Fibroblast of the aortic adventitia (primary cell): ENCODE measurements at regions not wholly inside any gene's neighbourhood (a gene's known extent, or its start where the extent isn't known, plus 50 kb on each side); places are given as distances from the start of the nearest gene placed in this dataset.

ENCODE experiments used
- DNase-seq: peaks from one replicate; pipeline ENCODE4 v3.0.0-alpha.2; 2010; ENCODE audit warnings: low read depth
- H3K4me3 ChIP-seq: 2 replicates; pipeline ENCODE4 v1.5.1; 2011; ENCODE audit warnings: low read depth, mild to moderate bottlenecking, control low read depth, low read length, moderate library complexity
- TF ChIP-seq, protein P1 (sequence below): IDR thresholded peaks from 2 replicates; pipeline ENCODE4 v1.5.1; 2011; ENCODE audit warnings: mild to moderate bottlenecking, low read length, control low read depth, inconsistent platforms; ENCODE audit not compliant: insufficient read depth

DNA sequence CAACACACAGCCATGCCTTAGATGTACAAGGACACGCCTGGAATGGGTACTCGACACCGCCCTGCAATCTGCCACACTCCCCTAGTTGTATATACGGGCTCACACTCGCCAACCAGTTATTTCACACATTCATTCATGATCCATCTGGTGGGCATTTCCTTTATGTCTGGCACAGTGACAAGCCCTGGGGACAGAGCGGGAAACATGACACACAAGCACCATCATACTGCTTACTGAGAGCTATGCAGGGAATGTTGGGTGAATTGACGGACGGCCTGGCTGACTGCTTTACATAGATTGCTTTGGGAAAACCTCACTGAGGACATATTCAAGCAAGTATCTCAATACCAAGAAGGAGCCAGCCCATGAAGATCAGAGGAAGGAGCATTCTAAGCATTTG lies 448.0 kb upstream of the SPRED2 start:
- TF ChIP-seq, protein P1, sequence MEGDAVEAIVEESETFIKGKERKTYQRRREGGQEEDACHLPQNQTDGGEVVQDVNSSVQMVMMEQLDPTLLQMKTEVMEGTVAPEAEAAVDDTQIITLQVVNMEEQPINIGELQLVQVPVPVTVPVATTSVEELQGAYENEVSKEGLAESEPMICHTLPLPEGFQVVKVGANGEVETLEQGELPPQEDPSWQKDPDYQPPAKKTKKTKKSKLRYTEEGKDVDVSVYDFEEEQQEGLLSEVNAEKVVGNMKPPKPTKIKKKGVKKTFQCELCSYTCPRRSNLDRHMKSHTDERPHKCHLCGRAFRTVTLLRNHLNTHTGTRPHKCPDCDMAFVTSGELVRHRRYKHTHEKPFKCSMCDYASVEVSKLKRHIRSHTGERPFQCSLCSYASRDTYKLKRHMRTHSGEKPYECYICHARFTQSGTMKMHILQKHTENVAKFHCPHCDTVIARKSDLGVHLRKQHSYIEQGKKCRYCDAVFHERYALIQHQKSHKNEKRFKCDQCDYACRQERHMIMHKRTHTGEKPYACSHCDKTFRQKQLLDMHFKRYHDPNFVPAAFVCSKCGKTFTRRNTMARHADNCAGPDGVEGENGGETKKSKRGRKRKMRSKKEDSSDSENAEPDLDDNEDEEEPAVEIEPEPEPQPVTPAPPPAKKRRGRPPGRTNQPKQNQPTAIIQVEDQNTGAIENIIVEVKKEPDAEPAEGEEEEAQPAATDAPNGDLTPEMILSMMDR: no peak
- H3K4me3 ChIP-seq: no peak overlapping the region
- no peak for DNase-seq

- TF ChIP-seq, protein P1: no peak
Observed at GRCh38 chr2:65878011-65878340, 445.6 kb upstream of the SPRED2 start.

GRCh38 chr2:65877331-65878010 lies 445.1 kb upstream of the SPRED2 start:
- no peak overlapping the region for H3K4me3 ChIP-seq
- TF ChIP-seq, protein P1: no peak
- peak; percentile 13 for DNase-seq

More at GRCh38 chr2:65878011-65878340, 445.6 kb upstream of the SPRED2 start:
- H3K4me3 ChIP-seq: no peak overlapping the region
- no peak for DNase-seq

- no peak for DNase-seq
- H3K4me3 ChIP-seq: no peak overlapping the region
- TF ChIP-seq, protein P1: no peak
Observed at GRCh38 chr2:65876114-65876513, 443.7 kb upstream of the SPRED2 start.

GRCh38 chr2:65870826-65871225 lies 438.4 kb upstream of the SPRED2 start:
- DNase-seq: no peak
- TF ChIP-seq, protein P1: no peak

GRCh38 chr2:65869296-65869695 lies 436.9 kb upstream of the SPRED2 start:
- no peak for DNase-seq
- TF ChIP-seq, protein P1: no peak
- H3K4me3 ChIP-seq: no peak overlapping the region

More at GRCh38 chr2:65870826-65871225, 438.4 kb upstream of the SPRED2 start:
- no peak overlapping the region for H3K4me3 ChIP-seq

DNA sequence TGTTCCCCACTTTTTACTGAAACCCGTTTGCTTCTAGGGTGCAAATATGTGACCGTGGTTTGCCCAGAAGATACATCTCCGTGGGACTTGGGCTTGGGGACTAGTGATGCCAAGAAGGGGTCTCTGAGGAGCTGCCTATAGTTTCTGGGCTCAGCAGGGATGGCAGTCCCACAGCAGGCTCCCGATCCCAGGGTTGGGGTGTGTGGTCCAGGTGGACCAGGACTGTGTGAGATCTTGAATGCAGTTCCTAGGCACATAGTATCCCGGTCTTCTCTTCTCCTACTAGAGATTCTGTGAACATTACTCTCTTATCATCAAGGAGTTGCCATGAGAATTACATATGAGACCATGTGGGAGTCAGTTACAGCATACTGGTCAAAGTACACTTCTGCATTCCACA lies 435.8 kb upstream of the SPRED2 start:
- no peak for DNase-seq
- H3K4me3 ChIP-seq: no peak overlapping the region
- TF ChIP-seq, protein P1: no peak
